ENCODE measurements at regions not wholly inside any gene's neighbourhood (a gene's known extent, or its start where the extent isn't known, plus 50 kb on each side); places are given as distances from the start of the nearest gene placed in this dataset.

GRCh38 chr2:120631236-120631635 is 104.4 kb upstream of the GLI2 start:
- TF ChIP-seq, protein P1, sequence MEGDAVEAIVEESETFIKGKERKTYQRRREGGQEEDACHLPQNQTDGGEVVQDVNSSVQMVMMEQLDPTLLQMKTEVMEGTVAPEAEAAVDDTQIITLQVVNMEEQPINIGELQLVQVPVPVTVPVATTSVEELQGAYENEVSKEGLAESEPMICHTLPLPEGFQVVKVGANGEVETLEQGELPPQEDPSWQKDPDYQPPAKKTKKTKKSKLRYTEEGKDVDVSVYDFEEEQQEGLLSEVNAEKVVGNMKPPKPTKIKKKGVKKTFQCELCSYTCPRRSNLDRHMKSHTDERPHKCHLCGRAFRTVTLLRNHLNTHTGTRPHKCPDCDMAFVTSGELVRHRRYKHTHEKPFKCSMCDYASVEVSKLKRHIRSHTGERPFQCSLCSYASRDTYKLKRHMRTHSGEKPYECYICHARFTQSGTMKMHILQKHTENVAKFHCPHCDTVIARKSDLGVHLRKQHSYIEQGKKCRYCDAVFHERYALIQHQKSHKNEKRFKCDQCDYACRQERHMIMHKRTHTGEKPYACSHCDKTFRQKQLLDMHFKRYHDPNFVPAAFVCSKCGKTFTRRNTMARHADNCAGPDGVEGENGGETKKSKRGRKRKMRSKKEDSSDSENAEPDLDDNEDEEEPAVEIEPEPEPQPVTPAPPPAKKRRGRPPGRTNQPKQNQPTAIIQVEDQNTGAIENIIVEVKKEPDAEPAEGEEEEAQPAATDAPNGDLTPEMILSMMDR (IDR thresholded peaks at IDR 0.05; ENCODE audit: poor library complexity): no peak
- no peak for TF ChIP-seq EZH2phosphoT487 (IDR thresholded peaks at IDR 0.05; ENCODE audit: low read depth, severe bottlenecking, unreplicated experiment)

All from hepatocyte (in vitro differentiated cells).